Myocyte (in vitro differentiated cells): ENCODE measurements at regions not wholly inside any gene's neighbourhood (a gene's known extent, or its start where the extent isn't known, plus 50 kb on each side); places are given as distances from the start of the nearest gene placed in this dataset.
A peak's percentile ranks its signal among the peaks of the same experiment; 100 is the strongest.

Source experiments
- DNase-seq: peaks from one replicate; pipeline ENCODE4 v3.0.0-alpha.2; 2012; ENCODE audit warnings: low read depth

DNA sequence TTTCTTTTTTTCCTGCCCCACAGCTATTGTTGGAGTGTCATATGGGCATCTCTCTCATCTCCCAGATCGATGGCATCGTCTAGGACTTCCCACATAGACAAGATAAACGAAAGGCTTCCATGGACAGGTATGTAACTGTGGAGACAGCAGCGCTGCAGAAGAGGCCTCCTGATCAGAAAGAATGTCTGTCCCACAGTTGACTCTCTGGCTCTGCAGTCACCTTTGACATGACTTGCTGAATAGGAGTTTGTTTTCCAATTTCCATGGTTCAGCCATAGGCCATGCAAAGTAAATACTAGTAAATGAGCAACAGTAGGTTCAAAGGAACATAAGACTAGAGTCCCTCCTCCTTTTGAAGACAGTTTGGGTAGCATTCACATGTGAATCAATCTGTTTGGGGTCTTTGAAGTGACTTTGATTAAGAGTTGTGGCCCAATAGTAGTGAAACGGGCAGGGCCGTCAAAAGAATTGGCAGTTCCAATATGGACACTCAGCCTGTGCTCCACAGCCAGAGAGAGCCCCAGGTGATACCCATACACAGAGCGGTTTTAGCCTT is 134.7 kb upstream of the IFNGR1 start:
- DNase-seq: no peak

DNA sequence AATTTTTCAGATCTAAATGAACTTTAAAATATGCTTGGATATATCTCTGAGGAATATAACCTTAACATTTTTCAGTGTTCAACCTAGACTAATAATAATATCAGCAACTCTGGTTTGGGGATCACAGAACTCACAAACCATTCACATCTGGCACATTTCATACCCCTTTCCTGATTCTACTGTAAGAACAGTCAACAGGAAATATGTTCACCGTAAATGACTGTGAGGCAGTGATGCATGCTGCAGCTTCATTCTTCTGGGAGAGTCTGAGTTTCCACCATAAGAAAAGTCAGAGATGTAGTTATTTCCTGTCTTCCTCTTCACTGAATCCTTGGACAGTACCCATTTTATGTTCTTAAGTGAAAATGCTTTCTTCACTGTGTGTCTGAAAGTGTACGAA is 134.2 kb upstream of the IFNGR1 start:
- no peak for DNase-seq

DNA sequence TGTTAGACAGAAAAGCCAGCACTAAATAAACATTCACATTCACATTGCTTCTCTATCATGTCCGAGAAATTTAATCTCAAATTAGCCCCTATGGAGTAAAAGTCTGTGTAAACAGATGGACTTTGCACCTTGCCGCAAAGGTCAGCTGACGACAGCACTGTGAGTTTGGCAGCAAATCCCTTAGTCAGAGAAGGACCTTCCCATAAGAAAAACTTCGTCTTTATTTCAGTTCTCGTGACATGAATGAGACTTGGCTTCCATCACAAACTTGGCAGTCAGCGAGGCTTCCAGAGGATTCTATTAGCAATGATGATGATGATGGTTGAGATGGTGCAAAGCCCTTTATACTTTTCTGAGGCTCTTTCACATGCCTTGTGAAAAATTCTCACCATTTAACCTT is 133.7 kb upstream of the IFNGR1 start:
- no peak for DNase-seq

DNA sequence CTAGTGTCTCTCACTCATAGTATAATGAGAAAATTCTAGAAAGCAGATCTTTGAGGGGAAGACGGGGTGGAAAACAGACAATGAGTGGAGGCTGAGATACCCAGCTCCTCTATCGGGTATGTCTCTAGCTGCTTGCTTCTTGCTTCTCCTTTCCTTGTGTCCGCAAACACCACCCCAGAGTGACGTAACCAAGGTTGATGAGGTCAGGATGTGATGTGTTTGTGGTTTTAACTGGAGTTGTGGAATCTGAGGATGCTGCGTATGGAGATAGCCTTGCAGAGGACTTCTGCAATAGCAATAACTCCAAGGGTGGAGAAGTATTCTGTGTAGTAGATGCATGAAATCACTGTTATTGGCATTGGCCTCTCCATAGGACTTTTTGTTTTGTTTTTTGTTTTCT is 132.7 kb upstream of the IFNGR1 start:
- DNase-seq: no peak

DNA sequence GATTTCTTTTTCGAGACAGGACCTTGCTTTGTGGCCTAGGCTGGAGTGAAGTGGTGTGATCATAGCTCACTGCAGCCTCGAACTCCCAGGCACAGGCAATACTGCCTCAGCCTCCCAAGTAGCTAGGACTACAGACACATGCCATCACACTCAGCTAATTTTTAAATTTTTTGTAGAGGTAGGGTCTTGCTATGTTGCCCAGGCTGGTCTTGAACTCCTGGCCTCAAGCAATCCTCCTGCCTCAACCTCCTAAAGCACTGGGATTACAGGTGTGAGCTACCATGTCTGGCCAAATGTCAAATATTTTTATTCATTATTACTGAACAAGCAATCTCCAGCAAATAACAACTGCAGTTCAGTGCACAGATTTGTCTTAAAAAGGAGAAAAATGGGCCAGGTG is 131.7 kb upstream of the IFNGR1 start:
- DNase-seq: no peak

DNA sequence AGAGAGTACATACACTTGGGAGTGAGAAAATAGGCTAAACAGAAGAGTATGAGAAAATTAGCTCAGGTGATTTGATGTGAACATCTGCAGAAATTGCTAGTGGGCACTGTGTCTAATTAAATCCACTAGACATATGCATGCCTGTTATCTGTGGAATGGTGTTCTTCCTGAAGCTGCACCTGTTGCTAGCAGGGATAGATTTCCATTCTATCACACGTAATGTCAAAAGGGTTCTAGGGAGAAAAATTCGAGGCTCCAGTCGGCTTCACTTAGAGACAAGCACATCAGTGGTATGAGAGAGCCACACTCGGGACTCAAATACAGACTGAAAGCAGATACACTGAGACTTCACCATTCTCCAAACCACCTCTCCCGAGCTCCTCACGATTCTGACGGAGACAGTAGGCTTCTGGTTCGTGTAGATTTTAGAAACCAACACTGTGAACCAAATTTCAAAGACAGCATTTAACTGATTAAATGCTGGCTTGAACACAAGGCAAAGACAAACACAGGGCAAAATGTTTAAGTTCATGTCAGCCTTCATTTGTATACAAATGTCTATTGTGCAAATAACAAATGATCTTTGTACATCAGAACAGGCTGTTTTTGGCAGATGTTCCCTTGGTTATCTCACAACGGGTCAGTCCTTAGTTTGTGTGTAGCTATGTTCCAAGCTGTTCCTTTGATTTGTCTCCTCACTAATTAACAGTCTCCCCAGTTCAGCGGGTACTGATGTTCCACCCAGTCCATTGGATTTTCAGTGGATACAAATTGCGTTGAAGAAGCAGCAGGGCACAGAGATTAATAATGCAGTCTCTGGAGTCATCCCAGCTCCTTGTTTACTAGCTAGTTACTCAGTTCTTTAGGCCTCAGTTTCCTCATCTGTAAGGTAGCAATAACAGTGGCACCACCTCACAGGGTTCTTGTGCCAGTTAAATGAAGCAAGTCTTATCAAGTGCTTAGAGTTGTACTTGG is 131.0 kb upstream of the IFNGR1 start:
- DNase-seq: no peak

DNA sequence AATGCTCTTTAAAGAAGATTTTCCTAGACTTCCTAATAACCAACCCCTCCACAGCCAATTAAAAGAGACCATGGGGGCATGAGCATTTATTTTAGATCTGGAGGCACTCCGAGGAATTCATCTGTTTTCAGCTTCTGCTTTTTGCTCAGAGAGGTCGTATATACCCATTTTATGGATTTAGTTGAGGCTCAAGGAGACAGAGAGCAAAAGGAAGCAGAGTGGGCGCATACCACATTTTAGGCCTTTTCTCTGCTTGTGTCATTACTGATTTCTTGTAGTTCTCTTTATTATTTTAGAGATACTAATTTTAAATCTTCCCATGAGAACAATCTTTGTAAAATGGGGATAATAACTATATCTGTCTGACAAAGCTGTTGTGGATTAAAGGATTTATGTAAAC is 129.6 kb upstream of the IFNGR1 start:
- DNase-seq: no peak

DNA sequence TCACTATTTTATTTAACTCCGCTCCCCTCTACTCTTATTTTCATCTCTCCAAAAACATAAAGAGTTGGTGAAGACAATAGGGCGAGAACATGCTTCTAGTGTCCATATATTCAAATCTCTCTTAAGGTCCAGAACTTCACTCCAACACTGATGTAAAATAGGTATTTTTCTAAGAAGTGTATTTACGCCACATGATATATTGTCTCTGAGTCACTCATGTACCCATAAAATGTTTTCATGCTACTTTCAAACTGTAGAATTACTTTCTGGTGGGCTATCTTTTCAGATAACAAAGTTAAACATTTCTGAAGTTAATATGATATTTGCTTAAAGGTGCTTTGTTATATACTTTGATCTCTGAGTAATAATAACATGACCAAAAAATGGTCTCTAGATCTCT is 124.1 kb upstream of the IFNGR1 start:
- no peak for DNase-seq

DNA sequence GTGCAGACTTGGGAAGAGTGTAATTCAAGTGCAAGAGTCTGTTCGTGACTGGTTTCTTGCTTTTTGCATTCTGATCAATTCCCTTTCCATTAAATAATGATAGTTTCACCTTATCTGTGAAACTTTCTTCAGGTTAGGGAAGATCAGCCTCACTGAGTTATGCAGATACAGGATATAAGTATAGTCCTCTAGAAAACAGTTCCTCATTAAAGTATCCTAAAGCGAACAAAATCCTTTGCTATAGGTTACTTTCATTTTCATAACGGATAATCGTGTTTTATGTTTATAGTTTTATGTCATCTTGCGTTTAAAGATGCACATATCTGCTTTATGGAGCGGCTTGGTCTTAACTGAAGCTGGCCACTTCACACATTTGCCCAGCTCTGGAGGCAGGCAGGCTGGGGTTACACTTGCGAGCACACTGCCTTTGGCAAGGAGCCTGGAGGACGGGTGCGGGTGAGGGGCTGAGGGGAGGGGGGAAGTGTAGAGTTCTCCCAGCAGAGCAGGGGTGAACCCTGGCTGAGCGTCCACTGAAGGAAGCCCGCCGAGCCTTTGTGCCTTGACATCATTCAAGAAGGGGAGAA is 123.5 kb upstream of the IFNGR1 start:
- peak; percentile 6 for DNase-seq

DNA sequence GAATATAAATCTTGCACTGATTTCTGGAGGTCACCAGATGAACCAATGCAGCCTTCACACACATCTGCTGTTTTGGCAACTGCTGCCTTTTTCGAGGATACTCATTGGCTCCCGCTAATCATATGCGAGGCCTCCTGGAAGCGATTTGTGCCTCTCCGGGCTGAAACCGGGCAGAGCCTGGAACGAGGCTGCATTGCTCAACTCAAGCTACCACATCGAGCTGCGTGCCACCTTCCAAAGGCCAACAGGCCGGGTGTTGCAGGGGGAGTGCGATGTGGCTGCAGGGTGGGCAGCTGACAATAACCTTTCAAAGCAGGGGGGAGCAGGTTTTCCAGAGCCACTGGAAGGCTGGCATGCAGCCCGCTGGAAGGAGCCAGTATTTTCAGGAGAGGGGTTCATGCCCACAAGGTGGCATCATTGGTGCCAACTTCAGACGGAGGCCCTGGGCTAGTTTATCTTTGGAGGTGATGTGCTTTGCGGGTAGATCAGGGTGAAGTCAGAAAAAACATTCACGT is 122.6 kb upstream of the IFNGR1 start:
- peak; percentile 44 for DNase-seq

DNA sequence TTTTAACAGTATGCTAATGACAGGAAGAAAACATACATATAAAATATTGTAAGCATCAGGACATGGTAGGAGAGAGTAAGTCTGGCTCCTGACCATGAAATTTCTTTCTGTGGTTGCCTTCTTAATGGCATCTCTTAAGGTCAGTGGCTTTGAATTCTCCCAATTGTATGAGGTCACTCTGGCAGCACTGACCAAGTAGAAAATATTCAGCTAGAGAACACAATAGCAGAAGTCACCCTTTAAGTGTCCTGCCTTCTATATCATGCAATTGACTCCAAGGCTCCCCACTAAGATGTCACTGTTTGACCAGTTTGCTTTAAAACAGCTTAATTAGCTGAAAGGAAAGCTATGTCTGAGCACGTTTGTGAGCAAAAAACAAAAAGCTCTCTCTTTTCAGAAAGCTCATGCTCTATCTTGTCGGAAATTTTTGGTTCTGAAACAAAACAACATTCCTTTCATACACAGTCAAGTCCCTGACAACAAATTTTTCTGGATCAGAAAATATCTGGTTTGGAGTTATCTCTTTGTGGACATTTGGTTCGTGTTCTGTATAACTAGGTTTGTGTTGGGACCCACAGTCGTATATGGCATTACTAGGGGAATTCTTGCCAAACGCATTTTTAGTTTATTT is 120.9 kb upstream of the IFNGR1 start:
- DNase-seq: peak; percentile 45

DNA sequence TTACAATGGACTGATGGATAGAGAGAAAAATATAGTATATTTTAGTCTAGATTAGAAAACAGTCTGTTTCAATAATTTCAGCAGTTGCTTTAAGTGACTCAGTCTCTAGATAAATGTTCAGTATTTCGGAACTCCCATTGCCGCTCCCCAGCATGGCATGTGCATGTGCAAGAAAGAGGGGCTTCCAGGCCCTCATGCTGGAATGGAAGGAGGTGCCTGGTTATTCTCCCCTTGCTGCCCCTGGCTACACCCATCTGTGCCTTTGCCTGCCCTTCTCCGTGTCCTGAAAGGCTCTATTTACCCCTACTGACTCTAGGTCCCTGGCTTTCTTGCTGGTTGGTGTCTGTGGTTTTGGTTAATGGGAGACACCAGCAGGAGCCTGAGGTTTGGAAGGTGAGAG is 115.7 kb upstream of the IFNGR1 start:
- no peak for DNase-seq

DNA sequence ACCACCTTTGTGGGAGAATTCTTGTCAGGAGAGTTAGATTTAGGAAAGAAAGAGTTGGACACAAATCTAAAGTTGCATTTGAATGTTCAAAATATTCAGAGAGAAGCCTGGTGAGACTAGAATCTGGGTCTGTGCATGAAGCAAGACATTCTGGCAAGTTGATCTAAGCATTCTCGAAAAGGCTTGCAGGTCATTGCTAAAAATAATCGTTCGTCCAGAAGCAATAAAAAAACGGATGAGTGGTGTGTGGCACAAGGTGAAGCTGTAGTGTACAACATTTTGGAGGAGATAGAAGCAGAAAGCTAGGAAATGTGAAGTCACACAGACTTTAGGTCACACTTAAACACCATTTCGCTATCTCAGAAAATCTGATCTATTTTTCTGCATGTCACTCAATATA is 114.9 kb upstream of the IFNGR1 start:
- DNase-seq: no peak

DNA sequence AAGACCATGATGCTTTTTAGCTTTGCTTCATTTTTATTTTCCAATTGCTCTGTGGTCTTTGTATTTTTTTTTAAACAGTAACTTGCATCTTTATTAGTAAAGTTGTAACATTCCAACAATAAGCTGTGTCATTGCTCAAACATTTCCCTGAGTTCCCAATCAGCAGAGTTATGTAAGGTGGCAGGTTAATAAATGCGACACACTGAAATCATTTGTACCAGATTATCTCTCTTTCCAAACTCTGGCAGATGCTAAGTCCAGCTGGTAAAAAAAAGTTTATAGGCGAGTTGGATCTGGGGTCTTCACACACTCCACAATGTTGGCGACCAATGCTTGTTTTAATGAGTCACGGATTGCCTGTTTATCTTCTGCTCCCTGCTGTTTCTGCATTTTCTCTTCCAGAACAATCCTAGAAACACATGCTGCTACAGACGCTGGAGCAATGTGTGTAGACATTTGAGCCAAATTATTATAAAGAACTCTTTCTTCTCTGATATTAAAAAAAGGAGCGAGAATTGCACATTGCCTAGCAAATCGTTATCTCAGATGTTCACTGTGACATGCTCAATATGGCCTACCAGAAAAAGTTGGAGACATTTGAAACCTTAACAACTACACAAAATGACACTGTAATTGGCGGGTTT is 113.6 kb upstream of the IFNGR1 start:
- DNase-seq: no peak

DNA sequence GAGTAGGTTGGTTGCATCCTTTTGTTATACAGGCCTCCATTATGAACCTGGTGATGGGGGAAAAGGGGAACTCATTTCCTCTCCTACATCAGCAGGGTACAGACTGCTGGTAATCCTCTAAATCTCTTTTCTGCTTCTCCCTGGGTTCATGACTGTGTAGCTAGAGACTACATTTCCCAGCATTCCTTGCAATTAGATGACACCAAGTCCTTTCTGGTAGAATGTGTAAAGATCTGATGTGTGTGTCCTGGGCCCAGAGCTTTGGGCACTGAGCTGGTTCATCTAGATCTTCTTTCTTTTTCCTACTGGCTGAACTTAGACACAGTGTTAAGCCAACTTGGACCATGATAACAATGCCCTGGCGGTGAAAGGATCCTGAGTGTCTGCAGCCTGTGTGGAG is 104.7 kb upstream of the IFNGR1 start:
- DNase-seq: no peak

DNA sequence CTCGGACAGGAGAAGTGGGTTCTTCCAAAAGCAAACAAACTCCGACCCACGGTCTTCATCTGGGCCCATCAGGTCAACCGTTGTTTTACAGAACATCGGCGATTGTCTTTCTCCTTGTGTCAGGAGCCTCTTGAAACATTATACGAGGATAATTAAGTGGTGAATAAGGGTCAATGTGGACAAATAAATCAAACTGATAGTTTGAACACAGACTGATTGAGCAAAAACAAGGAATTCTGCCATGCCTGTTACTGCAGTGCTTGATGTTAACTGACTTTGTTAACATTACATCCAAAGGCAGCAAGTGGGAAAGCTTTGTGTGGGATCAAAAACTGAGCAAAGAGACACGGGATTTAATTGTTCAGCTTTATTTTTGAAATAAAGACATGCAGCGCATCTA is 101.1 kb upstream of the IFNGR1 start:
- DNase-seq: no peak

DNA sequence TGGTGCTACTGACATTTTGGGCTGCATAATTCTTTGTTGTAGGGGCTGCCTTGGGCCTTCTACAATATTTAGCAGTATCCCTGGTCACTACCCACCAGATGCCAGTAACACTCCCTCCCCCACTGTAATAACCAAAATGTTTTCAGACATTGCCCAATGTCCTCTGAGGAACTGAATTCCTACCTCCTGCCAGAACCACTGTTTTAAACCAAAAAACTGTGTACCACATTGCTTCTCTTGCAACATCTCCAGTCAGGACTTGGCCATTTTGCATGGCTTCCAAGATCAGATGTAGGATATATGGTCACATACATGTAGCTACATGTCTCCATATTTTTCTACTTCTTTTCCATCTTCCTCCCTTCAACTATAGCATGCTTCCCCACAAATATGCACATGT is 97.4 kb upstream of the IFNGR1 start:
- DNase-seq: no peak

DNA sequence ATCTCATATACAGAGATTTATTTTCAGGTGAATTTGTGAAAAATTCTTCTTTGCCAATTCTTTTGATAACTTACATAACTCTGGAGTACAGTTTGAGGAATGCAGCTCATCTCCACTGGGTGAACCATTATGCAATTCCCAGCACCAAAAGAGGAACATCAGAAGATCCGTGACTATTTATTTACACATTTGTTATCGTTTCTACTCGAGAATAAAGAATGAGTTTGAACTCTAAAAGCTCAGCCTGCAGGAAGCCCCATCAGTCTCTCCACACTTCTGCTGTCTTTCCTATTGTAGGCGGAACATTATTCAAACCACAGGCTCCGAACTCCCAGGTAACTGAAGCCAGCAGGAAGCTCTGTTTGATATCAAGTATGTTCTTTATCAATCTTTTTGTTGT is 95.9 kb upstream of the IFNGR1 start:
- DNase-seq: no peak

DNA sequence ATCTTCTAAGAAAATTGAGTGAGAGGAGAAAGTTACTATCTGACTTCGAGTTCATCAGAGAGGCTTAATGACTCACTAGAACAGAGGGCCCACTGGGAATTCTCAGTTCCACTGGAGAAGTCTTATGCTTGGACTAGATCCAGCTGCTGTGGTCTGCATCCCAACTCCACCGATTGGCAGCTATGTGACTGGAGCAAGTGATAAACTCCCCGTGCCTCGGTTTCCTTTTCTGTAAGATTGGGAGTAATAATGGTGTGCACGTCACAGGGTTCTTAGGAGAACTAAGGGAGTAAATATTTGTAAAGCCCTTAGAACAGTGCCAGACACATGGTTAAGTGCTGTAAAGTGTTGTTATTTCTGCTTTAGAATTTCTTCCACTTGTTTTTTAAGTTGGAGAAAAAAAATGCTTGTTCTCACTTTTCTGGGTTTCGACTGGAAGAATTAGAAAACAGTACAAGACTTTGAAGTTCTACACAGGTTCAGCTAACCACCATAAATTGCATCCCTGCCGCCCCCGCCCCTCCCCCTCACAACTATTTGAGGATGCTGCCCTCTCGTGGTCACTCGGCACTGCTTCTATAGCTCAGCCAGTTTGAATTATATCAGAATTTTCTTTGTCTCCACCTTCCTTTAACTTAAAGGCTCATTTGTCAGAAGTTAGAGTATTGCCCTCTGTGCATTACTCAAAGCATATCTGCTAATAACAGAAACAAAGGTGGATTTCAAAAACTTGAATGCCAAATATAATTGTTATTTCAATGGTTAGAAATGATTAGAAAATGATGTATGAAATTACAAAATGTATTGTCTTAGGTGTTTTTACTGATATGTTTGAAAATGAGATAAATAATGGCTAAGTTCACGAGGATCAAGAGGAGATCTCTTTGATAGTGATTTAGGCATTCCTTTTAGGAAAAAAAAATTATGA is 95.0 kb upstream of the IFNGR1 start:
- peak; percentile 85 for DNase-seq

DNA sequence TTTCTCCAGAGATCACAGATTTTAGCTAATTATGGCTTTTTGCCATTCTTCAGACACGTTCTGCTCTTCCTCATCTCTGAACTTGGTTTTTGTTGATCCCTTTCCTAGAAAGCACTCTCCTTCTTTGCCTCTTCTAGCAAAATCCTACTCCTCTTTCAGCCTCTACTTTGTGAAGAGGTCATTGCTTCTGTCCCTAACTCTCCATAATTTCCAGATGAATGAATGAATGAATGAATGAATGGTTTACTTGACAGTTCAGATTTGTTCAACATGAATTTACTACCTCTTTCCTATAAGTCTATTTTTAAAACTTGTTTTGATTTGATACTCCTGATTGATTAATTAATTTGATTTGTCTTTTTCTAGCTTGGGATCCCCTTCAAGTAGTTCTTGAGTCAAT is 94.0 kb upstream of the IFNGR1 start:
- DNase-seq: no peak
